ENCODE measurements at regions not wholly inside any gene's neighbourhood (a gene's known extent, or its start where the extent isn't known, plus 50 kb on each side); places are given as distances from the start of the nearest gene placed in this dataset.

- TF ChIP-seq MYC (IDR thresholded peaks at IDR 0.05; ENCODE audit: low read depth, low read length) = no peak
- TF ChIP-seq POLR2A (IDR thresholded peaks at IDR 0.05; ENCODE audit: extremely low read depth, insufficient read length) = no peak
- no peak for TF ChIP-seq CTCF (IDR thresholded peaks at IDR 0.05; ENCODE audit: low read depth, low read length)
- TF ChIP-seq MAX (IDR thresholded peaks at IDR 0.05; ENCODE audit: low read depth, low read length) = no peak
- no peak overlapping the region for H3K4me3 ChIP-seq (ENCODE audit: low read depth, low read length)
- DNase-seq (ENCODE audit: low read depth) = no peak
Observed at GRCh38 chr6:44006123-44006871, 121.0 kb downstream of the MRPL14 start.

- DNase-seq (ENCODE audit: low read depth) = no peak
- TF ChIP-seq POLR2A (IDR thresholded peaks at IDR 0.05; ENCODE audit: extremely low read depth, insufficient read length) = no peak
- TF ChIP-seq CTCF (IDR thresholded peaks at IDR 0.05; ENCODE audit: low read depth, low read length) = no peak
- TF ChIP-seq MAX (IDR thresholded peaks at IDR 0.05; ENCODE audit: low read depth, low read length) = no peak
- TF ChIP-seq MYC (IDR thresholded peaks at IDR 0.05; ENCODE audit: low read depth, low read length) = no peak
Observed at GRCh38 chr6:44005507-44005903, 121.7 kb downstream of the MRPL14 start.

GRCh38 chr6:44004625-44005506 lies 122.4 kb downstream of the MRPL14 start:
- peak; percentile 54 for TF ChIP-seq CTCF (IDR thresholded peaks at IDR 0.05; ENCODE audit: low read depth, low read length)
- TF ChIP-seq POLR2A (IDR thresholded peaks at IDR 0.05; ENCODE audit: extremely low read depth, insufficient read length) = no peak
- H3K4me3 ChIP-seq (ENCODE audit: low read depth, low read length) = no peak overlapping the region
- DNase-seq (ENCODE audit: low read depth) = peak; percentile 67

More at GRCh38 chr6:44005507-44005903, 121.7 kb downstream of the MRPL14 start:
- no peak overlapping the region for H3K4me3 ChIP-seq (ENCODE audit: low read depth, low read length)

GRCh38 chr6:44004136-44004535 lies 123.1 kb downstream of the MRPL14 start:
- TF ChIP-seq POLR2A (IDR thresholded peaks at IDR 0.05; ENCODE audit: extremely low read depth, insufficient read length) = no peak
- no peak for TF ChIP-seq MYC (IDR thresholded peaks at IDR 0.05; ENCODE audit: low read depth, low read length)
- no peak for TF ChIP-seq MAX (IDR thresholded peaks at IDR 0.05; ENCODE audit: low read depth, low read length)
- no peak for TF ChIP-seq CTCF (IDR thresholded peaks at IDR 0.05; ENCODE audit: low read depth, low read length)
- no peak overlapping the region for H3K4me3 ChIP-seq (ENCODE audit: low read depth, low read length)
- no peak for DNase-seq (ENCODE audit: low read depth)

- TF ChIP-seq POLR2A (IDR thresholded peaks at IDR 0.05; ENCODE audit: extremely low read depth, insufficient read length) = no peak
- TF ChIP-seq MAX (IDR thresholded peaks at IDR 0.05; ENCODE audit: low read depth, low read length) = no peak
- TF ChIP-seq CTCF (IDR thresholded peaks at IDR 0.05; ENCODE audit: low read depth, low read length) = no peak
- TF ChIP-seq MYC (IDR thresholded peaks at IDR 0.05; ENCODE audit: low read depth, low read length) = no peak
- H3K4me3 ChIP-seq (ENCODE audit: low read depth, low read length) = no peak overlapping the region
- DNase-seq (ENCODE audit: low read depth) = no peak
Observed at GRCh38 chr6:44003345-44004061, 123.7 kb downstream of the MRPL14 start.

All from NB4 (cell line).